ENCODE measurements at regions not wholly inside any gene's neighbourhood (a gene's known extent, or its start where the extent isn't known, plus 50 kb on each side); places are given as distances from the start of the nearest gene placed in this dataset.

- Histone ChIP-seq H3K36me3 (ENCODE audit: control insufficient read depth in 2 of 3, insufficient read depth in 3 of 3, low read length in 3 of 3) (no peaks in the 10 kb centered on the region), H3K27ac (ENCODE audit: low read depth in 2 of 2, low read length in 2 of 2) (no peak overlapping the region), H3K9me3 (ENCODE audit: control insufficient read depth in 2 of 3, insufficient read depth in 1 of 3, low read length in 3 of 3) (peaks cover 0 to 2% (median 0%) of the 10 kb centered on the region in 3 donors), H3K9ac (ENCODE audit: low read length in 3 of 3) (no peak overlapping the region), H3K4me3 (ENCODE audit: low read length in 3 of 3) (no peak overlapping the region), H3K4me1 (ENCODE audit: control insufficient read depth in 2 of 3, insufficient read depth in 2 of 3, low read depth in 1 of 3, low read length in 3 of 3) (peaks cover 0 to 2% (median 2%) of the 10 kb centered on the region in 3 donors), H3K27me3 (ENCODE audit: control insufficient read depth, insufficient read depth, low read length) (no peaks in the 10 kb centered on the region)
- intact Hi-C loops (cut with DNase I) = no loop called here
- DNase-seq (peak in 4 of 5 donors; percentile 38 to 90 (median 60)), FAIRE-seq (no peak)
- TF ChIP-seq CTCF (IDR thresholded peaks at IDR 0.05; ENCODE audit: borderline replicate concordance, extremely low read depth, insufficient read depth) = no peak
Measured at GRCh38 chr6:2396846-2397630, 151.6 kb upstream of the GMDS start.

- no peak overlapping the region for H3K27ac ChIP-seq (ENCODE audit: low read depth in 2 of 2, low read length in 2 of 2)
- TF ChIP-seq CTCF (IDR thresholded peaks at IDR 0.05; ENCODE audit: borderline replicate concordance, extremely low read depth, insufficient read depth) = no peak
- no peaks in the 10 kb centered on the region for H3K36me3 ChIP-seq (ENCODE audit: control insufficient read depth in 2 of 3, insufficient read depth in 3 of 3, low read length in 3 of 3)
- H3K9me3 ChIP-seq (ENCODE audit: control insufficient read depth in 2 of 3, insufficient read depth in 1 of 3, low read length in 3 of 3) = peaks cover 0 to under 1% (median 0%) of the 10 kb centered on the region in 3 donors
- intact Hi-C loops (cut with DNase I) = no loop called here
- FAIRE-seq = no peak
- peak in 2 of 5 donors; percentile 15 to 24 for DNase-seq
- H3K9ac ChIP-seq (ENCODE audit: low read length in 3 of 3) = no peak overlapping the region
- no peaks in the 10 kb centered on the region for H3K27me3 ChIP-seq (ENCODE audit: control insufficient read depth, insufficient read depth, low read length)
- H3K4me1 ChIP-seq (ENCODE audit: control insufficient read depth in 2 of 3, insufficient read depth in 2 of 3, low read depth in 1 of 3, low read length in 3 of 3) = peaks cover 0 to 2% (median 2%) of the 10 kb centered on the region in 3 donors
- H3K4me3 ChIP-seq (ENCODE audit: low read length in 3 of 3) = no peak overlapping the region
Measured at GRCh38 chr6:2396042-2396657, 150.7 kb upstream of the GMDS start.

GRCh38 chr6:2388554-2389324, 143.3 kb upstream of the GMDS start:
- Histone ChIP-seq H3K4me3 (ENCODE audit: low read length in 3 of 3) (no peak overlapping the region), H3K4me1 (ENCODE audit: control insufficient read depth in 2 of 3, insufficient read depth in 2 of 3, low read depth in 1 of 3, low read length in 3 of 3) (no peaks in the 10 kb centered on the region), H3K9me3 (ENCODE audit: control insufficient read depth in 2 of 3, insufficient read depth in 1 of 3, low read length in 3 of 3) (no peaks in the 10 kb centered on the region), H3K9ac (ENCODE audit: low read length in 3 of 3) (no peak overlapping the region), H3K36me3 (ENCODE audit: control insufficient read depth in 2 of 3, insufficient read depth in 3 of 3, low read length in 3 of 3) (peaks cover 0 to 2% (median 0%) of the 10 kb centered on the region in 3 donors), H3K27ac (ENCODE audit: low read depth in 2 of 2, low read length in 2 of 2) (no peak overlapping the region), H3K27me3 (ENCODE audit: control insufficient read depth, insufficient read depth, low read length) (no peaks in the 10 kb centered on the region)
- FAIRE-seq = no peak
- intact Hi-C loops (cut with DNase I) = no loop called here
- no peak for DNase-seq
- no peak for TF ChIP-seq CTCF (IDR thresholded peaks at IDR 0.05; ENCODE audit: borderline replicate concordance, extremely low read depth, insufficient read depth)

Measured in kidney (tissue), 13 donors.